GM12878 (cell line): ENCODE measurements at regions not wholly inside any gene's neighbourhood (a gene's known extent, or its start where the extent isn't known, plus 50 kb on each side); places are given as distances from the start of the nearest gene placed in this dataset.

Experiments used
- ATAC-seq: fragments of 200-7000 bp; cut with Tn5 transposase; 3 replicates; pipeline ENCODE4 v1.9.1; 2020; ENCODE audit warnings: mild to moderate bottlenecking, moderate library complexity
- BruUV-seq: library from RNA; stranded (reverse); fragments of 400-500 nt; replicated peaks from 2 replicates; lab custom pipeline; 2021; lab: Mats Ljungman, UMichigan
- CTCF ChIA-PET: fragments of 300-600 bp; sonication (Branson Sonifier 250); formaldehyde crosslinking; extraction: SDS; loops from one replicate; lab custom pipeline; 2021; ENCODE audit warnings: inconsistent platforms; lab: Yijun Ruan, JAX
- POLR2A ChIA-PET: fragments of 350-600 bp; formaldehyde crosslinking; extraction: SDS; loops from one replicate; lab custom pipeline; 2021; ENCODE audit warnings: inconsistent platforms; lab: Charles Lee
- RAD21 ChIA-PET: fragments of 300-600 bp; sonication (Branson Sonifier 250); formaldehyde crosslinking; loops from one replicate; lab custom pipeline; 2023; ENCODE audit warnings: antibody characterized with exemption; ENCODE audit not compliant: unreplicated experiment; lab: Charles Lee
- SMC1A ChIA-PET: fragments of 300-600 bp; sonication (Branson Sonifier 250); formaldehyde crosslinking; loops from one replicate; lab custom pipeline; 2023; ENCODE audit not compliant: unreplicated experiment, uncharacterized antibody; lab: Charles Lee
- DNase-seq: peaks from one replicate; pipeline ENCODE4 v3.0.0-alpha.2; 2011; ENCODE audit warnings: low read depth, low spot score
- FAIRE-seq: peaks from 3 replicates; lab custom pipeline; 2011; peaks lifted over from hg19 to GRCh38; lab: Jason Lieb, UNC
- H2AFZ ChIP-seq: 2 replicates; pipeline ENCODE4 v1.6.0; 2011; ENCODE audit warnings: low read depth, low read length, control low read depth; ENCODE audit not compliant: control insufficient read depth
- H3K27ac ChIP-seq: 2 replicates; pipeline ENCODE4 v1.5.1; 2011; ENCODE audit warnings: control low read depth; ENCODE audit not compliant: control insufficient read depth, insufficient read depth
- H3K27me3 ChIP-seq, 2 experiments: replicated peaks in 1 of 2; 2 replicates each; pipeline versions ENCODE4 v1.6.0 to v1.6.1; 2011; ENCODE audit warnings: low read length in 1 of 2; ENCODE audit not compliant: control insufficient read depth in 2 of 2, insufficient read depth in 2 of 2
- H3K36me3 ChIP-seq, 2 experiments: 2 replicates each; pipeline ENCODE4 v1.5.1; 2011; ENCODE audit warnings: low read length in 1 of 2; ENCODE audit not compliant: control insufficient read depth in 2 of 2, insufficient read depth in 2 of 2
- H3K4me1 ChIP-seq: 2 replicates; pipeline ENCODE4 v1.6.1; 2011; ENCODE audit warnings: mild to moderate bottlenecking, low read length, moderate library complexity, mixed read lengths; ENCODE audit not compliant: control insufficient read depth, insufficient read depth
- H3K4me2 ChIP-seq: 2 replicates; pipeline ENCODE4 v1.6.0; 2011; ENCODE audit warnings: control low read depth; ENCODE audit not compliant: control insufficient read depth, insufficient read depth
- H3K4me3 ChIP-seq: fragments of 200-600 bp; sonication (generic); 2 replicates; pipeline ENCODE4 v1.5.1; 2016
- H3K79me2 ChIP-seq: 2 replicates; pipeline ENCODE4 v1.6.0; 2011; ENCODE audit warnings: low read length; ENCODE audit not compliant: control insufficient read depth, insufficient read depth
- H3K9ac ChIP-seq: 2 replicates; pipeline ENCODE4 v1.8.0; 2011; ENCODE audit warnings: low read length, control low read depth, mixed read lengths; ENCODE audit not compliant: control insufficient read depth, insufficient read depth
- H3K9me3 ChIP-seq: replicated peaks from 3 replicates; pipeline ENCODE4 v1.5.1; 2011; ENCODE audit warnings: mild to moderate bottlenecking, low read length; ENCODE audit not compliant: control insufficient read depth, insufficient read depth
- H4K20me1 ChIP-seq: 2 replicates; pipeline ENCODE4 v1.6.0; 2011; ENCODE audit not compliant: control insufficient read depth, insufficient read depth
- ATF3 ChIP-seq: IDR thresholded peaks from 2 replicates; pipeline ENCODE4 v1.6.1; 2011; ENCODE audit warnings: low read depth, mild to moderate bottlenecking, low read length, moderate library complexity, borderline replicate concordance; ENCODE audit errors: extremely low read depth
- BCL11A ChIP-seq: IDR thresholded peaks from 2 replicates; pipeline ENCODE4 v1.6.1; 2011; ENCODE audit warnings: low read depth, low read length
- BRCA1 ChIP-seq: IDR thresholded peaks from 2 replicates; pipeline ENCODE4 v1.6.1; 2011; ENCODE audit warnings: low read depth, low read length, improper control_type of control experiment
- CEBPB ChIP-seq, 2 experiments: fragments of 150-350 bp in 1 of 2; IDR thresholded peaks; 2 replicates each; pipeline ENCODE4 v1.6.1; 2012 to 2014; ENCODE audit warnings: low read depth in 2 of 2, low read length in 2 of 2, borderline replicate concordance in 1 of 2, inconsistent platforms in 1 of 2
- EED ChIP-seq: sonication (generic); IDR thresholded peaks from 2 replicates; pipeline ENCODE4 v1.6.1; 2016; ENCODE audit warnings: antibody characterized with exemption, low read depth
- EP300 ChIP-seq, 2 experiments: fragments of 150-350 bp in 1 of 2; IDR thresholded peaks; 2 replicates each; pipeline ENCODE4 v1.6.1; 2011 to 2012; ENCODE audit warnings: low read depth in 2 of 2, low read length in 2 of 2, borderline replicate concordance in 1 of 2, improper control_type of control experiment in 1 of 2, inconsistent platforms in 1 of 2; ENCODE audit not compliant: control insufficient read depth in 1 of 2
- GABPA ChIP-seq: IDR thresholded peaks from 2 replicates; pipeline ENCODE4 v1.6.1; 2014; ENCODE audit warnings: antibody characterized with exemption, low read depth, mild to moderate bottlenecking, inconsistent platforms
- HDAC2 ChIP-seq: fragments of 200-600 bp; sonication (generic); IDR thresholded peaks from 2 replicates; pipeline ENCODE4 v1.6.1; 2017
- JUND ChIP-seq: IDR thresholded peaks from 2 replicates; pipeline ENCODE4 v1.6.1; 2012; ENCODE audit warnings: low read depth, mild to moderate bottlenecking, low read length, improper control_type of control experiment, moderate library complexity
- MTA2 ChIP-seq: fragments of 450-650 bp; IDR thresholded peaks from 2 replicates; pipeline ENCODE4 v1.6.1; 2016; ENCODE audit warnings: low read depth, mild to moderate bottlenecking, moderate library complexity
- MTA3 ChIP-seq: IDR thresholded peaks from 2 replicates; pipeline ENCODE4 v1.6.1; 2012; ENCODE audit warnings: low read length, inconsistent platforms, borderline replicate concordance
- NFYB ChIP-seq: IDR thresholded peaks from 2 replicates; pipeline ENCODE4 v1.6.1; 2011; ENCODE audit warnings: low read depth, mild to moderate bottlenecking, low read length, improper control_type of control experiment, moderate library complexity; ENCODE audit not compliant: insufficient read depth
- SMAD1 ChIP-seq: fragments of 450-650 bp; IDR thresholded peaks from 2 replicates; pipeline ENCODE4 v1.6.1; 2018; ENCODE audit warnings: mild to moderate bottlenecking, low read depth; ENCODE audit not compliant: partially characterized antibody
- SMARCA5 ChIP-seq: fragments of 450-650 bp; IDR thresholded peaks from 2 replicates; pipeline ENCODE4 v1.6.1; 2017; ENCODE audit warnings: mild to moderate bottlenecking
- SMC3 ChIP-seq: IDR thresholded peaks from 2 replicates; pipeline ENCODE4 v1.6.1; 2011; ENCODE audit warnings: low read length, improper control_type of control experiment, borderline replicate concordance
- TAF1 ChIP-seq: IDR thresholded peaks from 2 replicates; pipeline ENCODE4 v1.6.1; 2011; ENCODE audit warnings: mild to moderate bottlenecking, low read depth, low read length, borderline replicate concordance
- WGBS: methylation state at CpG from one replicate; pipeline ENCODE4 v1.1.6; 2016; ENCODE audit warnings: low lambda C conversion rate; ENCODE audit not compliant: insufficient replicate concordance, insufficient coverage; ENCODE audit errors: missing lambda C conversion rate; 5-methylcytosine and 5-hydroxymethylcytosine counted together
- in situ Hi-C: fragments of 300-500 bp; cut with MboI; formaldehyde crosslinking; loops from 9 replicates; pipeline ENCODE4 v1.14.3; 2018; ENCODE audit warnings: mixed read lengths
- intact Hi-C: fragments of 100-400 bp; cut with micrococcal nuclease; formaldehyde crosslinking; loops from one replicate; pipeline ENCODE4 v1.14.2; 2022; ENCODE audit not compliant: unreplicated experiment

GRCh38 chr5:144577676-144578075 lies 407.0 kb downstream of the KCTD16 start:
- SMC1A ChIA-PET: no interaction called here
- ATAC-seq (no peak), DNase-seq (no peak), FAIRE-seq (no peak)
- Histone ChIP-seq H3K27ac (no peak overlapping the region), H4K20me1 (no peaks in the 10 kb centered on the region), H3K9ac (no peak overlapping the region), H3K27me3 (no peaks in the 10 kb centered on the region; a peak in 1 of 4 replicates), H3K9me3 (no peaks in the 10 kb centered on the region), H3K79me2 (no peaks in the 10 kb centered on the region), H3K4me1 (no peaks in the 10 kb centered on the region), H3K4me3 (no peak overlapping the region), H3K4me2 (no peak overlapping the region), H2AFZ (no peak overlapping the region), H3K36me3 (no peaks in the 10 kb centered on the region)
- in situ Hi-C loops: no loop called here
- intact Hi-C loops: no loop called here
- TF ChIP-seq EP300 (IDR thresholded peaks at IDR 0.05; ENCODE audit: borderline replicate concordance in 1 of 2, control insufficient read depth in 1 of 2, low read depth in 2 of 2, low read length in 2 of 2): no peak
- TF ChIP-seq JUND: no peak
- no peak for TF ChIP-seq NFYB
- TF ChIP-seq SMC3: no peak
- no peak for TF ChIP-seq BCL11A
- TF ChIP-seq HDAC2: no peak
- no peak for TF ChIP-seq BRCA1
- no peak for TF ChIP-seq SMAD1
- TF ChIP-seq SMARCA5: no peak
- CTCF ChIA-PET: no interaction called here
- RAD21 ChIA-PET: no interaction called here
- 23% methylated on average over 3 of the region's 3 CpGs for WGBS
- BruUV-seq: no TSS peak
- POLR2A ChIA-PET: no interaction called here

- H3K4me3 ChIP-seq: no peak overlapping the region
- SMC1A ChIA-PET: no interaction called here
- POLR2A ChIA-PET: interaction anchor here (0.8 kb wide), 1 partner anchor 815 kb away, joined by 3 read pairs; no protein-coding TSS in a partner anchor
- no peak overlapping the region for H3K9ac ChIP-seq
- no peak for ATAC-seq
- no peak for FAIRE-seq
- intact Hi-C loops (no loop called here), in situ Hi-C loops (no loop called here)
- BruUV-seq: no TSS peak
- RAD21 ChIA-PET: no interaction called here
- no peaks in the 10 kb centered on the region for H3K79me2 ChIP-seq
- no peaks in the 10 kb centered on the region for H4K20me1 ChIP-seq
- H3K27ac ChIP-seq: no peak overlapping the region
- WGBS: 0% methylated on average over 1 of the region's 1 CpG
- no peaks in the 10 kb centered on the region for H3K36me3 ChIP-seq
- H3K27me3 ChIP-seq: no peaks in the 10 kb centered on the region; a peak in 1 of 4 replicates
- H2AFZ ChIP-seq: no peak overlapping the region
- DNase-seq: no peak
- no peaks in the 10 kb centered on the region for H3K9me3 ChIP-seq
- no peaks in the 10 kb centered on the region for H3K4me1 ChIP-seq
- no peak overlapping the region for H3K4me2 ChIP-seq
- CTCF ChIA-PET: no interaction called here
- TF ChIP-seq EED (no peak), GABPA (no peak), MTA3 (no peak), MTA2 (no peak), CEBPB (IDR thresholded peaks at IDR 0.05; ENCODE audit: borderline replicate concordance in 1 of 2, low read depth in 2 of 2, low read length in 2 of 2) (no peak), TAF1 (no peak), ATF3 (no peak)
Measured at GRCh38 chr5:144575736-144576135, 405.1 kb downstream of the KCTD16 start.
